ENCODE measurements at regions not wholly inside any gene's neighbourhood (a gene's known extent, or its start where the extent isn't known, plus 50 kb on each side); places are given as distances from the start of the nearest gene placed in this dataset.

DNA sequence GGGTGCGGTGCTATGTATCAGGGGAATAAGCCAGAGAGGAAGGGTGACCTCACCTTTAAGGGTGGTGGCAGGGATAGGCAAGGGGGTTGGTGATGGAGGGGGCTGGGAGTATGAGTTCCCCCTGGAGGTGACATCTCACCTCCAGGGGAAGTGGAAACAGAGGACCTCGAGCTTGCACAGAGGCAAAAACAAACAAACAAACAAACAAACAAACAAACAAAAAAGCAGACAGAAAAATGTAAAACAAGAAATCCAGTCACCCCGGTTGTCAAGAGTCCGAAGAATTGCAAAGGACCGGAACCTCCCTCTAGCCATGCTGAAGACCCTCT lies 112.2 kb upstream of the MYL2 start:
- H3K4me1 ChIP-seq (ENCODE audit: control insufficient read depth in 1 of 2, insufficient read depth in 2 of 2, low read length in 2 of 2), result no peaks in the 10 kb centered on the region
- H3K9me3 ChIP-seq (ENCODE audit: control insufficient read depth in 1 of 2, low read length in 2 of 2), result no peaks in the 10 kb centered on the region
- H3K27me3 ChIP-seq (ENCODE audit: control insufficient read depth in 1 of 2, insufficient read depth in 2 of 2, low read length in 2 of 2), result peaks cover 26 to 64% of the 10 kb centered on the region in 2 donors
- H3K27ac ChIP-seq (ENCODE audit: low read depth, low read length), result no peak overlapping the region
- H3K4me3 ChIP-seq (ENCODE audit: low read depth in 1 of 2, low read length in 2 of 2), result no peak overlapping the region
- no peaks in the 10 kb centered on the region for H3K36me3 ChIP-seq (ENCODE audit: control insufficient read depth in 1 of 2, insufficient read depth in 2 of 2, low read length in 2 of 2)
- no peak overlapping the region for H3K9ac ChIP-seq (ENCODE audit: low read depth in 1 of 2, low read length in 2 of 2)

DNA sequence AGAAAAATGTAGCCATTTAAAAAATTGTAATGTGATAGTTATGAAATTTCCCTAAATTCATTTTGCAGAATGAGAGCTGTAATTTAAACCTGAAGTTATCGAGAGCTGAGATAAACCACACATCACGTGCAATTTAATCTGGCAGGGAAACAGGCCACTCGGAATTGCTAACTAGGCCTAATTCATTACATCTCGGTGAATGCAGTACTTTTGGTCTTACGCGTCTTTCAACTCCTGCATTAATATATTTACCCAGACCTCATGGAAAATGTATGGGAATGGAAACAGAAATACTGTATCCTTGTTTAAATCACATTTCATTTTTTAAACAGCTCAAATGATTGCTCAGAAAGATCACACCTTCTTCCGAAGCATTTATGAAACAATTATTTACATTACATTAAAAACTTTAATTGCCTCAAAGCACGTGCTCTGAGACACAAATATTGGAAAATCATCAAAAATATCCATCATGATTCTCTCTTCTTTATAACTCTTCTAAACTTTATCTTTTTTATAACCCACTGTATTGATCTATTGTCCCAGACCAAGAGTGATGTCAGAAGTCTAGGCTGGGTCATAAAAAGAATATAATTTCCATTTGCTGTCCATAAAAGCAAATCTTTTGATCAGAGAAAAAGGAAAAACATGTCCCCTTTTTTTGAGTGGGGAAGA lies 111.7 kb upstream of the MYL2 start:
- Histone ChIP-seq H3K4me1 (ENCODE audit: control insufficient read depth in 1 of 2, insufficient read depth in 2 of 2, low read length in 2 of 2) (no peaks in the 10 kb centered on the region), H3K36me3 (ENCODE audit: control insufficient read depth in 1 of 2, insufficient read depth in 2 of 2, low read length in 2 of 2) (no peaks in the 10 kb centered on the region), H3K4me3 (ENCODE audit: low read depth in 1 of 2, low read length in 2 of 2) (no peak overlapping the region), H3K27ac (ENCODE audit: low read depth, low read length) (no peak overlapping the region), H3K27me3 (ENCODE audit: control insufficient read depth in 1 of 2, insufficient read depth in 2 of 2, low read length in 2 of 2) (peaks cover 23 to 59% of the 10 kb centered on the region in 2 donors), H3K9ac (ENCODE audit: low read depth in 1 of 2, low read length in 2 of 2) (no peak overlapping the region), H3K9me3 (ENCODE audit: control insufficient read depth in 1 of 2, low read length in 2 of 2) (no peaks in the 10 kb centered on the region)

DNA sequence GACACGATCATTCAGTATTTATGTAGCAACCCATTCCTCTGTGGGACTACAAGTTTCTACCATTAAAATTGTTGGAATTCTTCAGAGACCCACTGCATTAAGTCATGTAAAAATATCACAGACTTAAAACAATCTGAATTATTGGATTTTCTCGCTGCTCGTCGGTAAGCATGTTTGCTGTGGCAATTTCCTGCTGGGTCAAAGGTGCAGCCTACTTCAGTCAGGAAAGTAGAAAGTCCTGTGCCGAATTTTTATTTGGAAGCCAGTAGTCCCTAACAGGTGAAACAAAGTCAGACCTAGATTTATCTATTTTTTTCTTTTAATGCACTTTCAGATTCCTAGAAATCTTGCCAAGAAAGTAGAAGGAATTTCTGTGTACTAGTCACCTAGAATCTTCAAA lies 110.4 kb upstream of the MYL2 start:
- Histone ChIP-seq H3K9ac (ENCODE audit: low read depth in 1 of 2, low read length in 2 of 2) (no peak overlapping the region), H3K27ac (ENCODE audit: low read depth, low read length) (no peak overlapping the region), H3K4me1 (ENCODE audit: control insufficient read depth in 1 of 2, insufficient read depth in 2 of 2, low read length in 2 of 2) (no peaks in the 10 kb centered on the region), H3K36me3 (ENCODE audit: control insufficient read depth in 1 of 2, insufficient read depth in 2 of 2, low read length in 2 of 2) (no peaks in the 10 kb centered on the region), H3K4me3 (ENCODE audit: low read depth in 1 of 2, low read length in 2 of 2) (no peak overlapping the region), H3K27me3 (ENCODE audit: control insufficient read depth in 1 of 2, insufficient read depth in 2 of 2, low read length in 2 of 2) (peaks cover 13 to 49% of the 10 kb centered on the region in 2 donors), H3K9me3 (ENCODE audit: control insufficient read depth in 1 of 2, low read length in 2 of 2) (no peaks in the 10 kb centered on the region)

DNA sequence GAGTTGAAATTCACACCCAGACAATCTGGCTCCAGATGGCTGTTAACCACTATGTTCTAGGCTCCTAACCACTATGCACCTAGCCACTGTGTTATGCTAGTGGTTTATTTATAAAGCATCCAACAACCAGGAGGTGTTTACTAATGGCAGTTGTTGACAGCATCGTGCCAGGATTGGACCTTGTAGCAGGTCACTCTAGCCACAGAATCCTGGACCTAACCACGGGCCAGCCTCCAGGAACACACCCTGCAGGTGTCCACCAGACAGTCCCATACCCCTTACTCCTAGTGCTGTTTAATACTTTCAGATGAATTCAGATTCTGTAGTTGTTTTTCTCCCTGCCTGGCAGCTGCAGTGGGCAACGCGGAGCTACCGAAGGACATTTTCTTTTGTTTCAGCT lies 109.4 kb upstream of the MYL2 start:
- H3K4me3 ChIP-seq (ENCODE audit: low read depth in 1 of 2, low read length in 2 of 2), result no peak overlapping the region
- no peak overlapping the region for H3K27ac ChIP-seq (ENCODE audit: low read depth, low read length)
- H3K36me3 ChIP-seq (ENCODE audit: control insufficient read depth in 1 of 2, insufficient read depth in 2 of 2, low read length in 2 of 2), result no peaks in the 10 kb centered on the region
- H3K27me3 ChIP-seq (ENCODE audit: control insufficient read depth in 1 of 2, insufficient read depth in 2 of 2, low read length in 2 of 2), result peaks cover 6 to 44% of the 10 kb centered on the region in 2 donors
- H3K9ac ChIP-seq (ENCODE audit: low read depth in 1 of 2, low read length in 2 of 2), result no peak overlapping the region
- H3K9me3 ChIP-seq (ENCODE audit: control insufficient read depth in 1 of 2, low read length in 2 of 2), result no peaks in the 10 kb centered on the region
- no peaks in the 10 kb centered on the region for H3K4me1 ChIP-seq (ENCODE audit: control insufficient read depth in 1 of 2, insufficient read depth in 2 of 2, low read length in 2 of 2)

DNA sequence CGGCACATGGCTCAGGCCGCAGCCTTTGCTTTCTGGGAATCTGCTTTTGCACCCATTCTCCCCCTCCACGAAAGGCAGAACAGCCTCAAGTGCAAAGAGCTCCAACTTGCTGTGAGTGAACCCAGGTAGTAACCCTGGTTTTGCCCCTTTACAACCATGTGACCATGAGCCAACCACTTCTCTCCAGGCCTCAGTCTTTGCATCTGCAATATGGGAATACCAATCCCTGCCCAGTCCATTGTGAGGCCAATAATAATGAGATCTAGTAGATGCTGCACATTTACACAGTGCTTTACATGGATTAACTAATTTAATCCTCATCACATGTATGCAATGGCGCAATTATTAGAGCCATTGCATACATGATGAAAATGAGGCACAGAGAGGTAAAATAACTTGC lies 108.9 kb upstream of the MYL2 start:
- peaks cover 7 to 44% of the 10 kb centered on the region in 2 donors for H3K27me3 ChIP-seq (ENCODE audit: control insufficient read depth in 1 of 2, insufficient read depth in 2 of 2, low read length in 2 of 2)
- H3K9ac ChIP-seq (ENCODE audit: low read depth in 1 of 2, low read length in 2 of 2), result no peak overlapping the region
- H3K4me1 ChIP-seq (ENCODE audit: control insufficient read depth in 1 of 2, insufficient read depth in 2 of 2, low read length in 2 of 2), result no peaks in the 10 kb centered on the region
- no peaks in the 10 kb centered on the region for H3K36me3 ChIP-seq (ENCODE audit: control insufficient read depth in 1 of 2, insufficient read depth in 2 of 2, low read length in 2 of 2)
- H3K27ac ChIP-seq (ENCODE audit: low read depth, low read length), result no peak overlapping the region
- no peak overlapping the region for H3K4me3 ChIP-seq (ENCODE audit: low read depth in 1 of 2, low read length in 2 of 2)
- no peaks in the 10 kb centered on the region for H3K9me3 ChIP-seq (ENCODE audit: control insufficient read depth in 1 of 2, low read length in 2 of 2)

DNA sequence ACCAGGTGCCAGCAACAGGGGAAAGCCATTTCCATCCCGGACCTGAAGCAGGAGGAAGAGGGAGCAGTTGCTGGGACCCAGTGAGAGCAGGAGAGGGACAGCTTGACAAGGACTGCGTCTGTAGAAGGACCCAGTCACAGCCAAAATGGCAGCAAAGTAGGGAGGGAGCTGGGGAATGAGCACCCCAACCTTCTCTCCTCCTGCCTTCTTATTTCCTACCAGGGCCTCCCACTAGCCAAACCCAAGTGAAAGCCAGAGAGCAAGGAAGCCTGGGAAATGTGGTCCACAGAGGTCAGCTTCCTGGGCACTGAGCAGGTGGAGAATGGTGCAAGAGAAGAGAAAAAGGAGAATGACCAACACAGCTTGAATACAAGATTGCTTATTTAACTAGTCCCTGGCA lies 108.5 kb upstream of the MYL2 start:
- H3K36me3 ChIP-seq (ENCODE audit: control insufficient read depth in 1 of 2, insufficient read depth in 2 of 2, low read length in 2 of 2), result no peaks in the 10 kb centered on the region
- no peaks in the 10 kb centered on the region for H3K4me1 ChIP-seq (ENCODE audit: control insufficient read depth in 1 of 2, insufficient read depth in 2 of 2, low read length in 2 of 2)
- H3K27me3 ChIP-seq (ENCODE audit: control insufficient read depth in 1 of 2, insufficient read depth in 2 of 2, low read length in 2 of 2), result peaks cover 7 to 44% of the 10 kb centered on the region in 2 donors
- H3K27ac ChIP-seq (ENCODE audit: low read depth, low read length), result no peak overlapping the region
- H3K4me3 ChIP-seq (ENCODE audit: low read depth in 1 of 2, low read length in 2 of 2), result no peak overlapping the region
- no peak overlapping the region for H3K9ac ChIP-seq (ENCODE audit: low read depth in 1 of 2, low read length in 2 of 2)
- no peaks in the 10 kb centered on the region for H3K9me3 ChIP-seq (ENCODE audit: control insufficient read depth in 1 of 2, low read length in 2 of 2)

DNA sequence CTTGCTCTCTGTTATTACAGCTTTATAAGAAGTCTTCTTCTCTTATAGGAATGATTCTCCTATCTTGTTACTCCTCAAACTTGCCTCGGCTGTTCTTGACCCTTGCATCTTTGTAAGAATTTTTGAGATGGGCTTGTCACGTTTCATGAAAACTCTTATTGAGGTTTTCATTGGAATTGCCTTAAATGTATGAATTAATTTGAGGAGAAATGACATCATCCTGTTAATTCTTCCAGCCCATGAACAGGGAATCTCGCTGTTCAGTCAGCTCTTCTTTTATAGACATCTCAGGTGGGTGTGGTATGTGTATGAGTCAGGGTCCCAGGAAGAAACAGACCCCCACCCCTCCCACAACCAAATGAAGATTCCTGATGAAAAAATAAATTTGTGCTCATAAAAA lies 107.1 kb upstream of the MYL2 start:
- Histone ChIP-seq H3K27ac (ENCODE audit: low read depth, low read length) (no peak overlapping the region), H3K9me3 (ENCODE audit: control insufficient read depth in 1 of 2, low read length in 2 of 2) (no peaks in the 10 kb centered on the region), H3K27me3 (ENCODE audit: control insufficient read depth in 1 of 2, insufficient read depth in 2 of 2, low read length in 2 of 2) (peaks cover 6 to 34% of the 10 kb centered on the region in 2 donors), H3K4me3 (ENCODE audit: low read depth in 1 of 2, low read length in 2 of 2) (no peak overlapping the region), H3K9ac (ENCODE audit: low read depth in 1 of 2, low read length in 2 of 2) (no peak overlapping the region), H3K4me1 (ENCODE audit: control insufficient read depth in 1 of 2, insufficient read depth in 2 of 2, low read length in 2 of 2) (no peaks in the 10 kb centered on the region), H3K36me3 (ENCODE audit: control insufficient read depth in 1 of 2, insufficient read depth in 2 of 2, low read length in 2 of 2) (no peaks in the 10 kb centered on the region)

DNA sequence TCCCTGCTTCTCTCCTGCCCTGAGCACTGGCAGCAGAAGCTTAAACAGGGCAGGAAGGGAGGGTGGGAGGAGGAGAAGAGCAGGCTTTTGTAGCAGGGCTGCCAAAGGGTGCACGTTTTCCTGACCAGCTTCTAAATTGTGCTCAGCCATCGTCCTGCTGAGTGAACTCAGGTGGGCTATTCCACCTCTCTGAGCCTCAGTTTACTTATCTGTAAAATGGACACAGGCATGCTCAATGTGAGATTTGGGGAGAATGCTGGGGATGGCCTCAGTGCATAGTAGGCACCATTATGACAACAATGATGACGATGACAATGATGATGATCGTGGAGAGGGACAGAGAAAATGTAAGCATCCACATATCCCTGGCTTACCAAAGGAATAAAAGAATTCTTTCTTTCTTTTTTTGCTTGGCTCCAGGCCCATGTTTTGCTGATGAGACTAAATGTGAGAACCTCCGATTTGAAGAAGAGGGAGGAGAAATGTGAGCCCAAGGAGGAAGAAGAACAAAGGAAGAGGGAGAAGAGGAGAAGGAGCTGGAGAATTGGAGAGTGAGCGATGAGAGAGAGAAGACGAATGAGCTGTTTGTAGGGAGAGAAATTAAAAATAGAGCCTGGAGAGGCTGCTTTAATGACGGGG lies 105.5 kb upstream of the MYL2 start:
- Histone ChIP-seq H3K36me3 (ENCODE audit: control insufficient read depth in 1 of 2, insufficient read depth in 2 of 2, low read length in 2 of 2) (no peaks in the 10 kb centered on the region), H3K9ac (ENCODE audit: low read depth in 1 of 2, low read length in 2 of 2) (no peak overlapping the region), H3K4me3 (ENCODE audit: low read depth in 1 of 2, low read length in 2 of 2) (no peak overlapping the region), H3K27ac (ENCODE audit: low read depth, low read length) (no peak overlapping the region), H3K27me3 (ENCODE audit: control insufficient read depth in 1 of 2, insufficient read depth in 2 of 2, low read length in 2 of 2) (peaks cover 6 to 23% of the 10 kb centered on the region in 2 donors), H3K9me3 (ENCODE audit: control insufficient read depth in 1 of 2, low read length in 2 of 2) (no peaks in the 10 kb centered on the region), H3K4me1 (ENCODE audit: control insufficient read depth in 1 of 2, insufficient read depth in 2 of 2, low read length in 2 of 2) (no peaks in the 10 kb centered on the region)

DNA sequence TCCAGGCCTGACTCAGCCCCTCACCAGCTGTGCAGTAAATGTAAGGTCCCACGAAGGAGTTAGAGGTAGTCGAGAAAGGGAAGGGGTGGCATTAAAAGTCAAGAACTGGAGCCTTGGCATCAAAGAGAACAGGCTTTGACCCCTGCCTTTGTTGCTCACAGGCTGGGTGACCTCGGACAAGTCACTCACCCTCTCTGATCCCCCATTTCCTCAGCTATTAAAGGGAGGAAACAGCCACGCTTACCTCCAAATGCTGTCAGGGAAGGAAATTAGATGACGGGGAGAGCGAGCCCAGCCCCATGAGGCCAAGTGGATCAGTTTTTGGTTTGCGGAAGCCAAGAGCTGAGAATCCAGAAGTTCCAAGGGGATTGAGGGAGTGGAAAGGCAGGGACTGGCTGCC lies 104.9 kb upstream of the MYL2 start:
- H3K27ac ChIP-seq (ENCODE audit: low read depth, low read length), result no peak overlapping the region
- no peaks in the 10 kb centered on the region for H3K9me3 ChIP-seq (ENCODE audit: control insufficient read depth in 1 of 2, low read length in 2 of 2)
- H3K4me3 ChIP-seq (ENCODE audit: low read depth in 1 of 2, low read length in 2 of 2), result no peak overlapping the region
- peaks cover 6 to 17% of the 10 kb centered on the region in 2 donors for H3K27me3 ChIP-seq (ENCODE audit: control insufficient read depth in 1 of 2, insufficient read depth in 2 of 2, low read length in 2 of 2)
- no peaks in the 10 kb centered on the region for H3K4me1 ChIP-seq (ENCODE audit: control insufficient read depth in 1 of 2, insufficient read depth in 2 of 2, low read length in 2 of 2)
- no peaks in the 10 kb centered on the region for H3K36me3 ChIP-seq (ENCODE audit: control insufficient read depth in 1 of 2, insufficient read depth in 2 of 2, low read length in 2 of 2)
- H3K9ac ChIP-seq (ENCODE audit: low read depth in 1 of 2, low read length in 2 of 2), result no peak overlapping the region

DNA sequence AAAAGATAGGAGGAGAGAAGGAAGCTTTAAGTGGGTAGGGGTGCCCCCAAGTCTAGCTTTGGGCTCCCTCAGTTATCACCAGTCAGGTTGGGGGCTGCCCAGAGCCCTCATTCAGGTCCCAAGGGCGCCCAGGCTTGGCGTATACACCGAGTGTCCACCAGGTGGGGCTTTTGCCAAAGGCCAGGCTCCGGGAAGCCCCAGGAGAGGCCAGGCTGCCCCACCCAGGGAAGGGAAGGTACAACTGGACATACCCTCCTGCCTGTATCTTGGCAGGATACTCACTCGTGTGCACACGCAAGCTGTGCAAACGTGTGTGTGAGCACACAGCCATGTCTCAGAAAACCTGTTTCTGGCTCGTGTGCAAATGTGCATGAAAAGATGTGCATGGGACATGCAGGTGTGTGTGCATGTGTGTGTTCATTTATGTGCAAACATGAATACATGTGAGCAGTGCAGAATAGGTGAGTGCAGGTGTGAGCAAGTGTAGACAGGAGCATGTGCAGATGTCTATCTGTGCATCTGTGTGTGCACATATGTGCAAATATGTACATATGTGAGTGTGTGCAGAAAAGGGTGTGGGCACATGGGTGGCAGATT lies 103.9 kb upstream of the MYL2 start:
- no peak overlapping the region for H3K9ac ChIP-seq (ENCODE audit: low read depth in 1 of 2, low read length in 2 of 2)
- H3K27me3 ChIP-seq (ENCODE audit: control insufficient read depth in 1 of 2, insufficient read depth in 2 of 2, low read length in 2 of 2), result peaks cover 6 to 10% of the 10 kb centered on the region in 2 donors
- no peaks in the 10 kb centered on the region for H3K36me3 ChIP-seq (ENCODE audit: control insufficient read depth in 1 of 2, insufficient read depth in 2 of 2, low read length in 2 of 2)
- H3K9me3 ChIP-seq (ENCODE audit: control insufficient read depth in 1 of 2, low read length in 2 of 2), result no peaks in the 10 kb centered on the region
- H3K4me3 ChIP-seq (ENCODE audit: low read depth in 1 of 2, low read length in 2 of 2), result no peak overlapping the region
- H3K4me1 ChIP-seq (ENCODE audit: control insufficient read depth in 1 of 2, insufficient read depth in 2 of 2, low read length in 2 of 2), result no peaks in the 10 kb centered on the region
- no peak overlapping the region for H3K27ac ChIP-seq (ENCODE audit: low read depth, low read length)

Data from duodenal mucosa (tissue), 2 donors.